GM21423 (cell line): ENCODE measurements at regions not wholly inside any gene's neighbourhood (a gene's known extent, or its start where the extent isn't known, plus 50 kb on each side); places are given as distances from the start of the nearest gene placed in this dataset.
"Not testable (repeated sequence)": the region's sequence is repeated elsewhere in the genome, so short reads cannot be mapped to it uniquely, and the experiment has no call there.

ENCODE experiments used
- ATAC-seq: cut with Tn5 transposase; IDR thresholded peaks from one replicate; pipeline ENCODE4 v1.9.1; 2021; ENCODE audit warnings: mild to moderate bottlenecking, moderate library complexity; ENCODE audit not compliant: unreplicated experiment

DNA sequence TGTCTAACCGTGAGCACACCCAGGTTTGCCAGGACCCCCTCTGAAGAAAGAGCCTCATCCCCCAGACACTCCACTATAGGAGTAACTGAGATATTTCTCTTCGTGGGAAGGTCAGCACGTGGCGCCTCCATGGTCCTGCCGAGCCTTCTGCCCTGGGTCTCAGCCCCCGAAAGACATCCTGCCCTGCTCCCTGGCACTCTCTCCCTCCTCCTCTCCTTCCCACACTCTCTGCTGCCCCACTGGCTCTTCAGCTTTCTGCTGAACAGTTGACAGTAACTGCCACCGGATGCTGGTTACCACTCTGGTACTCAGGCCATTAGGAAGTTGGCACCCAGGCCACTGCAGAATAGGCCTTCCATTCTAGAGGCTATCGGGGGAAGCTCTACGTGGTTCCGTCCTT lies 185.2 kb downstream of the UACA start:
- no peak for ATAC-seq

DNA sequence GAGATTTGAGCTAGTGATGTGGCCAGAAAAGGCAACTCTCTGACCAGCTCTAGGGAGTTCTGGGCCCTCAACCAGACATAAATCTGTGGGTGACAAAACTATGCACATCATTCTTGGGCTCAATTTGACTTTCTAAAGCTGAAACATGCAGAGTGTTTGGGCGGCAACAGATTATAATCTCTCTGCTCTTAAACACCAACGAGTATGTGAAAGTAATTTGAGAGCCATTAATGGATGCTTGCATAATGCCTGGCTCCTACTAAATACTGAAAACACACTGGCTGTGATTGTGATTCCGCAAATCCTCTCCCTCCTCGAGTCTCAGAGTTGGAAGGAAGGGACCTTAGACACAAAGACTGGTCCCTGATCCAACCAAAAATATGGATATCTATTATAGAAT lies 186.7 kb downstream of the UACA start:
- ATAC-seq, result no peak

DNA sequence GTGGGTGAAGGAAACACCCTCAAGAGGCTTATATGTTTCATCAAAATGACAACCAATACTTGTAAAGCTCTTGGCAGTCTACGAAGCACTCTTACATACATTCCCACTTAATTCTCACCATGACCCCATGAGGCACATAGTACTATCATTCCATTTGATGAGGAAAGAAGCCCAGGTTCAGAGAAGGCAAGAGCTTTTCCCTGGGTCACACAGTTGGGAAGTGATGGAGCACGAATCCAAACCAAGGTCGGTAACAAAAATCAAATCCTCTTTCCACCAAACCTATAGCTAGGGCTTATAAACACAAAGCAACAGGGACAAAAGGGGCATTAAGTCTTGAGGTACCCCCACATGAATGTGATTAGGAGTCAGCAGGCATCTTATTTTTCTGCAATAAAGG lies 187.1 kb downstream of the UACA start:
- no peak for ATAC-seq

DNA sequence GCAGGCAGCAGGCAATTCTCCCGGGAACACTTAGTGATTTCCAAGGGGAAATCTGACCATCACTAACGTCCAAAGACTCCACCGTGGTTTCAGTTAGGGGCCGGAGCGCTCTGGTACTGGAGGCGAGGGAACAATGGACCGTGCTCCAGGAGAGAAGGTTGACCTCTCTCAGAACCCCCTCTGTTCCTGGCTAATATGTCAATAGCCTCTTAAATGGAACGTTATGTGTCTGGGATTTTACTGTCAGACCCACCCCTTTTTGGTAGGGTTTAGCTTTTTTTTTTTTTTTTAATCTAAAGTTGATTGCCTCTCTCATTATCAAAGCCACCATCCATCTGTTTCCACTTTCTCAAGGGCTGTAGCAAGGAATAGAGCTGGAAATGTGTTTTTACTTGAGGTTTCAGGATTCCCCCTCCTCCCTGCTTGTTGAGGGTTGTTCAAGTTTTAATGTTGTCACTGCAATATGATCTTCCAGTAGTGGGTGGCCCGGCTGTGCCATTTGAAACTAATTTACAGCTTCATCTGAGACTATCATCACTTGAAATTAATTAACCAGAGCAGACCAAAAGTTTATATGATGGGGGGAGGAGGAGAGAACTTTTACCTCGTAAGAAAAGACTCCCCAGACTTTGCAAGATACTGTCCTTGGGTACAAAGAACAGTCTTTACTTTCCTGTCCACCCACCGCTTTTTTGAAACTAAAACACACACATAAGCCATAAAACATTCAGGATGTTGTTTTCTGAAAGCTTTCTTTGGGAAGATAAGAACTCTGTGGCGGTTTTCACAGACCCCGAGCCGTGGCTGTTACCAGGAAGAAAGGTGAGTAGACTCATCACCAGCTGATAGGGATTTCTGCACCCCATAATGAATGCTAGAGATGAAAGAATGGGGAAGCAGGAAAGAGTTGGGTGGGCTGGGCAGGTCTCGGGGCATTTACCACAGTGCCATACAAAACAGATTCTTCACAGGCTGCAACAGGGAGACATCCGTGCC lies 187.8 kb downstream of the UACA start:
- ATAC-seq, result no peak

DNA sequence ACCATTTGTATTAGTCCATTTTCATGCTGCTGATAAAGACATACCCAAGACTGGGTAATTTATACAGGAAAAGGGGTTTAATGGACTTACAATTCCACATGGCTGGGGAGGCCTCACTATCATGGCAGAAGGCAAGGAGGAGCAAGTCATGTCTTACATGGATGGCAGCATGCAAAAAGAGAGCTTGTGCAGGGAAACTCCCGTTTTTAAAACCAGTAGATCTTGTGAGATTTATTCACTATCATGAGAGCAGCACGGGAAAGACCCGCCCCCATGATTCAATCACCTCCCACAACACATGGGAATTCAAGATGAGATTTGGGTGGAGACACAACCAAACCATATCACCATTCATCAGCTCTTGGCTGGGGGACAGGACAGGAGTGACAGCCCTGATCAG lies 189.0 kb downstream of the UACA start:
- ATAC-seq, result not testable (repeated sequence)

DNA sequence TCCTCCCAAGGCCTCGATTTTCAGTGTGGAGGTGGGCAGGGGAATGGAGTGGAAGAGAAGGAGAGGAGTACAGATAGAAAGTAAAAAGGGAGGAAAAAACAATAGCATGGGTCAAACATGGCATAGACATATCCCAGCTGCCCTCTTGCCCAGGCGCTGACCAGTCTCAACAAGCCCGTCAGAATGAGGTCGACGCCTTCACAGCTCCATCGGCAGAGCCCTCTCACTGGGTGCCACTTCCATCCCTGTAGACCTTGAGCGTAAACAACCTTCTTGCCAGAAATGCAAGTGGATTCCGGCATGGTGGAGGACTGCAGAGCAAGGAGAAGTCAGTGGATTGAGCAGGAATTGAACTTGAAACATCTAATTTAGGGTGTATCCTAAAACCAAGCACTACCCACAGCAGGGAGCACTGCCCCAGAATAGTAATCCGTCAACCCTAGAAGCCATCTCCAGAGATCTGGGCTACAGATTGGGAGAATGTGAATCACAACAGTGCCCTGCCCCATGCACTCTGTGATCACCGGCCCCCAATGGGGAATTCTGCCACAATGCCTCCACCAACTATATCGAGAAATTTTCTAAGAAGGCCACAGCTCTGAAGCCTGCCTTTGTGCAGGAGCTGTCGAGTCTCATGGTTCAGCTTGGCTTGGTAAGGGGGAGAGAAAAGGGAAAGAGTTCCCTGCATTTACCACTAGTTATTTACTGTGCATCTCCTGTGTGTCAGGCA lies 190.1 kb downstream of the UACA start:
- no peak for ATAC-seq

DNA sequence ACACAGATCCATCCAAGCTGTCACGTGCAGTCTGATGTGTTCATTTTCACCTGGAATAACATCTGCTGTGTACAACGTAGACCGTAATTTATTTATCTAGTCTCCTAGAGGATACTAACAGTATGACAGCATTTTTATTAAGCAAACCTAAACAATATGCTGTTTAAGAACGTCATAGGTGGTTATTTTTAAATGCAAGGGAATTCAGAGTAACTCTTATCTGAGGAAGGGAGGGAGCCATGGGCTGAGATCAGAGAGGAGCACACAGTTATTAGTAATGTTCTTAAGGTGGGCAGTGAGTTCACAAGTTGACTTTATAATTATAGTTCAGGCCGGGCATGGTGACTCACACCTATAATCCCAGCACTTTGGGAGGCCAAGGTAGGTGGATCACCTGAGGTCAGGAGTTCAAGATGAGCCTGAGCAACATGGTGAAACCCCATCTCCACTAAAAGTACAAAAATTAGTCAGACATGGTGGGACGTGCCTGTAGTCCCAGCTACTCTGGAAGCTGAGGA lies 193.6 kb downstream of the UACA start:
- no peak for ATAC-seq

DNA sequence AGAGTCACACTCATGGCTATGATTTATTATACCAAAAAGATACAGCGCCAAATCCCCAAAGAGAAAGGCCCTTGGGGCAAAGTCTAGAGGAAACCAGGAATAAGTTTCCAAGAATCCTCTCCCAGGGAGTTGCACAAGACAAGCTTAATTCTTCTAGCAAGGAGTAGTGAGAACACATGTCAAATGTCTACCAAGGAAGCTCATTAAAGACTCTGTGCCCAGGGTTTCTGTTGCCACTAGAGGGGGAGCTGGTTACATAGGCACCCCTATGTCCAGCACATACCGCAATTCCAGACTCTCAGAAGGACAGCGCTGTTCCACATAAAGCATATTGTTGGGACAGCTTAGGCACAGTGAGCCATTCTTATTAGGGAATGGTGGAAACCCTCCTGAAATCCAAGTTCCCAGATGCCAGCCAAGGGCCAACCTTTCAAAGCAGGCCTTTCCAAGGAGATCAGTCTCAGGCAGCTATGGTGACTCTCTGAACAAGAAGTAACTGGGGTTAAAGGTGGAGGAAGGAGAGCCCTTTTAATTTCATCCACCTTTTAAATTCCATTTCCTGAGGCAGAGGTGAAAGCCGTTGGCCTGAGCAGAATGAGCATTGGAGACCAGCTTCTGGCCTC lies 194.2 kb downstream of the UACA start:
- ATAC-seq, result no peak

DNA sequence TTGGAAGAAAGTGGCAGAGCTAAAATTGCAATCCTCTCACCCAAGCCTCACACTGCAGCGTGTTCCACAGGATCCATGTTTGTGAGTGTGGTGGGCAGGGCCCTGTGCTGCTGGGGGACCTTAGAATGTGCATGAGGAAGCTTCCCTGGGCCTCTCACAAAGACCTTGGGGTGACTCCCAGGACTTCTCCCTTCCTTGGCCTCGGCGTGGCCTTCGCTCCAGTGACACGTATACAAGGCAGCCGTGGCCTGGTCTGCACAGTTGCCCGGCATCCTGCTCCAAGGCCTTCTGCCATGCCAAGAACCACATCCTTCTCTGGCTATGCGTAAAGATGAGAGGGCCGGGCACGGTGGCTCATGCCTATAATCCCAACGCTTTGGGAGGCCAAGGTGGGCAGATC lies 196.4 kb downstream of the UACA start:
- ATAC-seq, result no peak

DNA sequence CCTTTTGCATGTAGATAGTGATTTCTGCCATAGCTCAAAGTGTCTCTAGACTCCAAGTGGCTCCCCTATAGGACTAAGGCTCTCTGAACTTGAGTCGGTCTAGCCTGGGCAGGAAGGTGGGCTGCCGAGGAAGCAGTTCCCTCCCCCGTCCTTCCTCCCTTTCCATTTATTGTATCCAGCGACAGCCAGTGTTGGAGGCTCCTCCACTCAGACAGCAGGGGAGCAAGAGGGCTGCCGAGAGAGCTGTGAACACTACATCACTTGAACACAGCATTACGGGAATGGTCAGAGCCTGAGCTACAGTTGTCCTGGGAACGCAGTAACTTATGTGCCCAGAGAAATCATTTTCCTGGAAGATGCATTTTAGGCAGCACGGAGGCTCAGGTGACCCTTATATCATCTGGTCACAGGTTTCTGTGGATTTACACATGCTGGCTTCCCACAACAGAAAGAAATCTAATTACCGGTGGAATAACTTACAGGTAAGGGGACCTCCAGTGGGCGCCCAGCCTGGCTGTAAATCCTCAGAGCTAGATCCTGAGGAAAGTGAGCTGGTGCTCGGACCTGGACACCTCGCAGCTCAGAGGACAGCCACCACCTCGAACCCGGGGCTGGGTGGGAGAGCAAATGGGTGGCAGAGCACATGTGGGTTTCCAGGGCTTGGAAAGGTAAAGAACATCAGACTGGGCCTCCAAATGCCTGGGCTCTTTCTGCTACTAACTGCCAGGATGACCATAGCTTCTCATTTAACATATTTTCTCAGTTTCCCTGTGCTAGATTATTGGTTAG lies 197.1 kb downstream of the UACA start:
- ATAC-seq, result no peak

DNA sequence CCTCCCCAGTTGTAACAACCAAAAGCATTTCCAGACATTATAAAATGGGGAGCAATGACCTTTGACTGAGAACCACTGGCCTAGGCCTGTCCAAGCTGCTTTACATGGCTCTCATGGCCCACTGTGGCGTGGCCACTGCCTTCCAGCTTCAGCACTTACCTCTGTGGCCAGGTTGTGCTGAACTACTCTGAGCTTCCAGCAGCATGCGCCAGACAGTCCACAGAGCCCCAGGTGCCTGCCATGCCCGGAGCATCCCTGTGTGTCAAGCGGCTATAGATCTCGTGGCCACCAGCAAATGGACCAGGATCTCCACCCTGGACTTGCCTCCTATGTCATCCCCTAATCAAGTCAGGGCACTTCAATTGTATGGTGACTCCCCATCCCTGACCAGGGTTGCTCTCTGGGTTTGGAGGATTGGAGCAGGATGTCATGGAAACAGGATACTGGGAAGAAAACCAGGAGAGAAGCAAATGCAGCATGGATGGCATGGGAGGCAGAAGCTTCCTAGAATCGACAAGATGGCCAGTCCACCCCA lies 199.7 kb downstream of the UACA start:
- ATAC-seq, result no peak

DNA sequence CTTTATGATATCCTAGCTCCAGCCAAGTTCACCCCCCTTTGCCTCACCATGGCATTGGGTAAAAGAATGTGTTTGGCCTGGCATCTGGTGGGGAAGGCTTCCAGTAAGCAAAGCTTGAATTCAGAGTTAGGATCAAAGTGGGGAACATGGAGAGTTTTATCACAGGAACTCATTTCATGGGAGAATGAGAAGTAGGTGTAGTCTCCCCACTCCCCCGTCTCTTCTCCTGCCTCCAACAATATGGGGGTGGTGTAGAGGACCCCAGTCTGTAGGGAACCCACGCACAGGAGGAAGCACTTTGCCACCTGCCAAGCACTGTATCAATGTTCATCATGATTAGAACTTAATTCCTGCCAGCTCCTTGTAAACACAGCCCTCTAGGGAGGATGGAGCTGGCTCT lies 200.5 kb downstream of the UACA start:
- no peak for ATAC-seq

DNA sequence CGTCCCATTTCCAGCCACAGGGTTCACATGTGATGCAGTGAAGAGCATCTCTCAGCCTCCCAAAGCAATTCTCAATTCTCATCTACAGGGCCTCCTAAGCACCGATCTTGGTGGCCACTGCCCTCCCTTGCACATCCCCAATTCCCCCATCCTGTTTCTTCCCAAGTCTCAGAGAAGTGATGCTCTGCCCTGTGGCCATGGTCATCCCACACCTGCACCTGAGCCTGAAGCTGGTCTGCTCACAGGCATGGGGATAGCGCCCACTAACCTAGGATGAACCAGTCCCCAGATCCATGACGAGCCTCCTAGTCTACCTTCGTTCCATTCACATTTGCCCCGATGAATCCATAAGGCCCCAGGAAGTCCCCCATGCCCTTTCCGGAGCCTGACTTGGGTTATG lies 201.5 kb downstream of the UACA start:
- no peak for ATAC-seq

DNA sequence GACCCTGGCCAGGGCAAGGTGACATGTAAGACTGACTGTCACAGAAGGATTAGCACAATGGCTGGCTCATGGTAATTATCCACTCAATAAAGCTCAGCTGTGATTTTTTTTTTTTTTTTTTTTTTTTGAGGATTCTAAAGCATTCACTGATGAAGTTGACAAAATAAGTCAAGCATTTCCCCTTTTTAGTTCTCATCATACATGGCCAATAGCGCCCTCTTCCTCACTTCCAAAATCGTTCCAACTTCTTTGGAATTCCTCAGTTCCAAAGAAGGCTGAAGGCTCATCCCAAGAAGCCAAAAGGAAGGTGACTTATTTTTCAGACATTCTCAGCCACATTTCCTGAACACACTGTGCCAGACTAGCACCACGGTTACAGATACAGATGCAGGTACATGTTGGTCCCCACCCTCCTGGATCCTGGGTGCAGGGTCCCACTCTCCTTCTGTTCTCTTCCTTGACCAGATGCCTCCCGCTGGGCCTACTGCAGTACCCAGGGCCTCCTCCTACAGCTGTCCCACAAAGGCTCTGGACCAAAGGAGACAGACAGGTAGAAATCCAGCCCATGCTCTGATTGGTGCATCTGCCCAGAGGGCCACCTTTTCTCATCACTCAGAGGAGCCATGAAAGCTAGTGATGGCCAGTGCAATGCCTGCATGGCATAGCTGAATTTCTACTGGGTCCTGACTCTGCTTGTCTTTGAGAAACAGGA lies 202.6 kb downstream of the UACA start:
- ATAC-seq, result no peak

DNA sequence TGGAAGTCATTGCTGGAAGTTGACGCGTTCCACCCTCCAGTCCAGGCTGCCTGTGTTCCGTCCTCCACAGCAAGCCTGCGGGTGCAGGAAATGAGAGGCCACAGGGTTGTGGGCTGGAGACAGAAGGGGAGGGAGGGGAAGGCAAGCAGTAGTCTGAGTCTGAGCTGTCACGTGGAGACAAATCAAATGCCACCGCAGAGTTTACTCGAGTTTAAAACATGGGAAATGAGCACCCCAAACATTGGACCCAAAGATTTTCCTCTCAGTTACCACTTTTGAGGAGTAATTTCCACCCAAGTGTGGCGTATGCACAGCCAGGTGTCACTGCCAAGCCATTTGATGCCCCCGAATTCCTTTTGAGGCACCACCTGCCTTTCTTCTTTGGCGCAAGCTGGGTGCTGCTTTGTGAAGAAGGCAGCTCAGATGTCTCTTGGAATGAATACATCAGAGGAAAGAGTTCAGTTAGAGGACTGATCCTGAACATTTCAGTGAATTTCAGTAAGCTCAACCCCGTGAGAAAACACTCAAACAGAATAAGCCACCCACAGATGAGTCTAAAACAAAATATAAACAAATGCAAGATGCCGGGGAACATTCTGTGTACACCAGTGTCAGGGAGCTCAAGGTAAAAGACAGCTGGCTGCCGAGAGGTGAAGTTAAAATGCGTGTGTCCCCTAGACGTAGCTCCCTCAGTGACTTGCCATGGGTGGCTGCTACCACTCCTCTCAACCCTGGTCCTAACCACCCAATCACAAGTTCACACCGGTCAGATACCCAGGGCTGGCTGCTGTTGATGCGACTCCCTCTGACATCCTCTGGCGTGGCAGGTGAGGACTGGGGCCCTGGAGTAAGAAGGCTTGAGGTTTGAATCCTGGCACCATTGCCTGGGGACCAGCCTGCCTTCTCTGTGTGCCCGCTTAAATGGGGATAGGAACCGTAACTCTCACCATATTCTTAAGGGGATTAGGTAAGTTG lies 203.8 kb downstream of the UACA start:
- ATAC-seq, result no peak

DNA sequence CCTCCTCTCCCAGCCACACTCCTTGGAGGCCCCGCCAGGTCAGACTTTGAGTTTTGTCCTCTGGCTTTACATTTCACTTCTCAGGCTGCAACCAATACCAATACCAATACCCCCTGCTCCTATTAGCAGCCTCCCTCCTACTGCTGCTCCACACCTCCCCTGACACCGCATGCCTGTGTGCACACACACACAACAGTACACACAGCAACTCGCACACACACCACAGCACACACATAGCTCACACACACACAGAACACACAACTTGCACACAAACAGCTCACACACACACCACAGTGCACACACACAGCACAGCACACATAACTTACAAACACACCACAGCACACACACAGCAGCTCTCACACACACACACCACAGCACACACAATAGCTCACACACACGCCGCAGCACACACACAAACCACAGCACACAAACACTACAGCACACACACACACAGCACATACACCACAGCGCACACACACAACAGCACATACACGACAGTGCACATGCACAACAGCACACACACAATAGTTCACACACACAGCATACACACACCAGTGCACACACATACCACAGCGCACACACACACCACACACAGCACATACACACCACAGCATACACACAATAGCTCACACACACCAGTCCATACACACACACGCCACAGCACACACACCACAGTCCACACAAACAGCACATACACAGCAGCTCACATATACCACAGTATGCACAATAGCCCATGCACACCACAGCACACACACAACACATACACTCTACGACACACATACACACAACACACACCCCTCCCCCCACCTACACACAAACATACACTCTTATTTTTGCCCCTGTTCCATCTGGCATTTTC lies 204.7 kb downstream of the UACA start:
- ATAC-seq, result no peak

DNA sequence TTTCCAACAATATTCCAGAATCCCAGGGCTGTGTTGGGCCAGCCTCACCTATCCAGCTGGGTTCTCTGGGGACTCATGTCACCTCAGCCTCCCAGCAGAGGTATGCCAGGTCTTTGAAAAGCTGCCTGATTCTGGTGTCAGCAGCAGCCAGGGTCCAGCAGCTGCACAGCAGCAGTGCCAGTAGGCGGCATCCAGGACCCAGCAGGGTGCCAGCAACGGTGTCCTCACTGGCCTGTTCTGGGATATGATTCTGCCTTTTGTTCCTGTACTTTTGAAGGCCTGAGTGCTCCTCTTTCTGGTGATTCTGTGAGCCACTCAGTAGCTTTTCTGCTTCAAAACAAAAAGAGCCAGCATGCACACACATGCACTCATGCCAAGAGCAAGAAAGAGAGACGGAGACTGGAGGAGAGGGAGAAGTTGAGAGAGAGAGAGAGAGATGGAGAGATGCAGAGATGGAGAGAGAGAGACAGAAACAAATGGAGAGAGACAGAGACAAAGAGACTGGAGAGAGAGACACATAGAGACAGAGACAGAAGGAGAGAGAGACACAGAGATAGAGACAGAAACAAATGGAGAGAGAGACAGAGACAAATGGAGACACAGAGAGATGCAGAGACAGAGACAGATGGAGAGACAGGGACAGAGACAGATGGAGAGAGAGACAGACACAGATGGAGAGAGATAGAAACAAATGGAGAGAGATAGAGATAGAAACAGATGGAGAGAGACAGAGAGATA lies 205.7 kb downstream of the UACA start:
- ATAC-seq, result no peak
